ENCODE measurements at regions not wholly inside any gene's neighbourhood (a gene's known extent, or its start where the extent isn't known, plus 50 kb on each side); places are given as distances from the start of the nearest gene placed in this dataset.
A peak's percentile ranks its signal among the peaks of the same experiment; 100 is the strongest.

DNA sequence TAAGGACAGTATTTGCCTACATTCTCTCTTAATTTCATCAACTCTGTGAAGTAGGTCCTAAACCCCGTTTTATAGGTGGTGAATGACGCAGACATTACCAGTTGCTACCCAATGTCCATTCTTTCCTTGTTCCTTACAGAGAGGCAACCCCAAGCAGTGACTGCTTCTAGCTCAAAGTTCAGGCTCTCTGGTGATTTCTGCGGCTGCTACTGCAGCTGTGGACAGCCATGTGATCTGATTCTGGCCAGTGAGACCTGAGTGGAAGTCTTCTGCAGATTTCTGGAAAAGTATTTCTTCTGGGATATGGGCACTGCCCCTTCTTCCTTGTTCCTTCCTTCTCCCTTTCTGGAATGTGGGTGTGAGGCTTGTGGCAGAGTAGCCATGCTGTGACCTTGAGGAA lies 82.9 kb downstream of the ARF6 start:
- no peak overlapping the region for H3K4me3 ChIP-seq (ENCODE audit: low read depth, poor library complexity, severe bottlenecking)
- TF ChIP-seq CTCF (IDR thresholded peaks at IDR 0.05) (no peak), POLR2A (IDR thresholded peaks at IDR 0.05) (no peak)
- intact Hi-C loops (cut with DNase I; ENCODE audit: low total_unique reads), result no loop called here
- DNase-seq (ENCODE audit: low spot score in 2 of 2), result peak in 1 of 2 donors; percentile 49
- 61 to 85% methylated on average over 3 of the region's 3 CpGs for WGBS, 2 donors

GRCh38 chr14:49977126-49977841 lies 84.4 kb downstream of the ARF6 start:
- intact Hi-C loops (cut with DNase I; ENCODE audit: low total_unique reads), result no loop called here
- peak in 1 of 2 donors; percentile 64 for DNase-seq (ENCODE audit: low spot score in 2 of 2)
- TF ChIP-seq CTCF (IDR thresholded peaks at IDR 0.05) (no peak), POLR2A (IDR thresholded peaks at IDR 0.05) (no peak)
- 86 to 88% methylated on average over 5 of the region's 5 CpGs for WGBS, 2 donors
- no peak overlapping the region for H3K4me3 ChIP-seq (ENCODE audit: low read depth, poor library complexity, severe bottlenecking)

GRCh38 chr14:49980027-49980426 lies 87.1 kb downstream of the ARF6 start:
- DNase-seq (ENCODE audit: low spot score in 2 of 2), result no peak
- intact Hi-C loops (cut with DNase I; ENCODE audit: low total_unique reads), result no loop called here
- no peak overlapping the region for H3K4me3 ChIP-seq (ENCODE audit: low read depth, poor library complexity, severe bottlenecking)
- TF ChIP-seq POLR2A (IDR thresholded peaks at IDR 0.05) (no peak), CTCF (IDR thresholded peaks at IDR 0.05) (no peak)

DNA sequence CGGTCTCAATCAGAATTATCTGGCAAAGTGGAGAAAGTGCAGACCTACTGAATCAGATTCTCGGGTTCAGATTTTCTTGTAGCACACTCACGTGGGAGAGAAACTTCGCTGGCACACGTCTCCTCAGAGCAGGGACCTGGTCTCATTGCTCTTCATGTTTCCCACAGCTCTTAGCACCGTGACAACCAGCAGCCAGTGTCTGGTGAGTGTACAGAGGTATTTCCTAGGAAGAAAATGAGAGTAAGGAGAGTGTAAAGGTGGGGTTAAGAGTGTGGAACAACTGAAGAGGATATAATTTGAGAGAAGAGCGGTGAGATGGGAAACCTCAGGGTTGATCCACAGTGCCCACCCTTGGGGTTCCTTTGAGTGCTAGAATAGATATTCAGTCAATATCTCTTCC lies 89.2 kb downstream of the ARF6 start:
- no peak overlapping the region for H3K4me3 ChIP-seq (ENCODE audit: low read depth, poor library complexity, severe bottlenecking)
- TF ChIP-seq POLR2A (IDR thresholded peaks at IDR 0.05) (no peak), CTCF (IDR thresholded peaks at IDR 0.05) (no peak)
- no peak for DNase-seq (ENCODE audit: low spot score in 2 of 2)
- intact Hi-C loops (cut with DNase I; ENCODE audit: low total_unique reads), result no loop called here
- WGBS, 2 donors, result 69% methylated on average over 7 of the region's 7 CpGs

- no peak for TF ChIP-seq POLR2A (IDR thresholded peaks at IDR 0.05)
- TF ChIP-seq CTCF (IDR thresholded peaks at IDR 0.05), result no peak
- WGBS, 2 donors, result 31% methylated on average over 9 of the region's 9 CpGs
- intact Hi-C loops (cut with DNase I; ENCODE audit: low total_unique reads), result no loop called here
- DNase-seq (ENCODE audit: low spot score in 2 of 2), result peak in 1 of 2 donors; percentile 84
- H3K4me3 ChIP-seq (ENCODE audit: low read depth, poor library complexity, severe bottlenecking), result no peak overlapping the region
Observed at GRCh38 chr14:49982501-49982951, 89.6 kb downstream of the ARF6 start.

DNA sequence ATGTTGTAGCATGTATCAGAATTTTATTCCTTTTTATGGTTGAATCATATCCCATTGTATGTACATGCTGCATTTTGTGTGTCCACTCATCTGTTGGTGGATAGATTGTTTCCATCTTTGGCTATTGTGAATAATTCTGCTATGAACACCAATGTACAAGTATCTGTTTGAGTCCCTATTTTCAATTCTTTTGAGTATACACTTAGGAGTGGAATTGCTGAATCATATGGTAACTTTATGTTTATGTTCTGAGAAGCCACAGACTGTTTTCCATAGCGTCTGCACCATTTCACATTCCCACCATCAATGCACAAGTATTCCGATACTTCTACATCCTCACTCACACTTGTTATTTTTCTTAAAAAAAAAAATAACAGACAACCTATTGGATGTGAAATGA lies 91.5 kb downstream of the ARF6 start:
- TF ChIP-seq POLR2A (IDR thresholded peaks at IDR 0.05) (no peak), CTCF (IDR thresholded peaks at IDR 0.05) (no peak)
- 93 to 97% methylated on average over 2 of the region's 2 CpGs for WGBS, 2 donors
- intact Hi-C loops (cut with DNase I; ENCODE audit: low total_unique reads), result no loop called here
- H3K4me3 ChIP-seq (ENCODE audit: low read depth, poor library complexity, severe bottlenecking), result no peak overlapping the region
- DNase-seq (ENCODE audit: low spot score in 2 of 2), result no peak

Data from lower leg skin (tissue), 4 donors.